Tibial nerve (tissue), 3 donors: ENCODE measurements at regions not wholly inside any gene's neighbourhood (a gene's known extent, or its start where the extent isn't known, plus 50 kb on each side); places are given as distances from the start of the nearest gene placed in this dataset.

ENCODE experiments used
- CTCF ChIP-seq, 5 experiments: fragments of 200-600 bp in 3 of 5; fragments of 450-650 bp in 2 of 5; sonication (generic) in 3 of 5; IDR thresholded peaks; one replicate each; pipeline ENCODE4 v1.5.1; 2016 to 2019; ENCODE audit warnings: antibody characterized with exemption in 5 of 5, mild to moderate bottlenecking in 3 of 5, moderate library complexity in 2 of 5
- POLR2A ChIP-seq, 2 donors: fragments of 450-650 bp; IDR thresholded peaks; one replicate each; pipeline ENCODE4 v1.6.1; 2017; ENCODE audit warnings: antibody characterized with exemption in 2 of 2, mild to moderate bottlenecking in 2 of 2, moderate library complexity in 2 of 2

DNA sequence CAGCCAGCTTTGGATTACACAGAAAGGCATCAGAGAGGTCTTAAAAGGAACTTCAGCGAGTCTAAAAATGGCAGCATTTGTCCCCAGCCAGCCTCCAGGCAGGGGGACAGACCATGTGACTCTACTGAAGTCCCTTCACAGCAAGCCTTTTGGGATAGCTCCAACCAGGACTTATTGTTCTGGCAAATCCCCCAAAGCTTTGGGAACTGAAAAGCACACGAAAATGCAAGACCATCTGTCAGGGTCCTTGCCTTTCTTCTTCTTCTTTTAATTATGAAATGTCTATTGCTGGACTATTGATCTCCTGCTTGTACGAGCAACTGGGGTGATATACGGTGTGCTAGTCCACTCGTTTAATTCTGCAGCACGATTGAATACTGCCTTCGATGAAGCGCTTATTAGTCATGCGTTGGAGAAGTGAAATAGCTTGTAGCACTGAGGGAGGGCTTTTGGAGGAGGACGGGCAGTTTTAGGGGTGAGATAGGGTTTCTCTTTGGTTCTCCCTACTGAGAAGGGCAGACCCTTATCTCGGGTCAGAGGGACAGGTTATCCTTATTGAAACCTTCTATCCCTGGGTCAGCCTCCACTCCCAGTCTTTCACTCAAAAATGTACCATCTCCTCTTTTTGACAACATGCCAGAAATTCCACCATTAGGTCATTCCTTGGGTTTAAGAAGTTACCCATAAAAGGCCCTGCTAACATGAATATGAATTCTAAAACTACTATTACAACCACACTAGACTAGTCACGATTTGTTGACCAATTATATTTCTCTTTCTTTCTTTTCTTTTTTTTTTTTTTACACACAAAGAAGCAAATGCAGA lies 416.4 kb downstream of the MIAT start:
- no peak for TF ChIP-seq CTCF (IDR thresholded peaks at IDR 0.05)
- TF ChIP-seq POLR2A (IDR thresholded peaks at IDR 0.05), result no peak
